ENCODE measurements at regions not wholly inside any gene's neighbourhood (a gene's known extent, or its start where the extent isn't known, plus 50 kb on each side); places are given as distances from the start of the nearest gene placed in this dataset.

DNA sequence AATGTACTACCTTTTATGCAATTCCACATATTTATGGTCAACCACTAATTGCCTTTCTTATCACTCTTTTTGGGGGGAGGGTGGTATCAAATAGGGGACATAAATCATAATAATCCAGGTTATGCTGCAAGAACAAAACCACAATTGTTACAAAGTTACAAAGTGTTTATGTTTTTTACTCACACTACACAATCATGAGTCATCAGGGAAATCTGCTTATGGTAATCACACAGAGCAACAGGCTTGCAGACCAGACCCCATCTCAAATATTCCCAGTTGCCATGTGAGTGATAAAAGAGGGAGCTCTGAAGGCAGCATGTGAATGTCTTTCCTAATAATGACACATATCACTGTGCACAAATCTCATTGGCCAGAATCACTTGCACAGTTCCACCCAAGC, 304.7 kb upstream of the TMEFF2 start:
- no peaks in the 10 kb centered on the region for H3K79me2 ChIP-seq (ENCODE audit: control insufficient read depth in 1 of 2, insufficient read depth in 2 of 2, low read length in 2 of 2)
- H3K9me3 ChIP-seq (ENCODE audit: insufficient read depth in 2 of 2, low read depth in 1 of 2, low read length in 1 of 2): no peaks in the 10 kb centered on the region
- no peak overlapping the region for H3K9ac ChIP-seq (replicated peaks in 1 of 4; ENCODE audit: extremely low read depth in 1 of 4, low read depth in 3 of 4, low read length in 3 of 4)
- H2BK120ac ChIP-seq (replicated peaks; ENCODE audit: low read depth, low read length): no peak overlapping the region
- no peaks in the 10 kb centered on the region for H3K4me1 ChIP-seq (replicated peaks in 1 of 4; ENCODE audit: control insufficient read depth in 3 of 4, insufficient read depth in 4 of 4, low read length in 3 of 4)
- H2BK12ac ChIP-seq (ENCODE audit: low read depth, low read length): no peak overlapping the region
- no peak overlapping the region for H2BK15ac ChIP-seq (ENCODE audit: low read length)
- FAIRE-seq (no peak), DNase-seq (ENCODE audit: low read depth in 1 of 2, low spot score in 2 of 2) (no peak)
- H3K4me2 ChIP-seq (ENCODE audit: insufficient read depth in 1 of 2, low read depth in 2 of 2, low read length in 2 of 2): no peak overlapping the region
- H3K23me2 ChIP-seq (ENCODE audit: low read depth, low read length): no peaks in the 10 kb centered on the region
- H2AK5ac ChIP-seq (ENCODE audit: low read depth, low read length): no peak overlapping the region
- no peak overlapping the region for H4K8ac ChIP-seq (ENCODE audit: extremely low read depth, insufficient read depth, low read length)
- ChIA-PET POLR2A (ENCODE audit: partially characterized antibody) (no interaction called here), CTCF (ENCODE audit: partially characterized antibody) (no interaction called here)
- no peaks in the 10 kb centered on the region for H4K20me1 ChIP-seq (replicated peaks in 1 of 2; ENCODE audit: control insufficient read depth in 1 of 2, insufficient read depth in 2 of 2, low read length in 2 of 2)
- no peak overlapping the region for H3K4ac ChIP-seq (replicated peaks; ENCODE audit: insufficient read length, low read depth, low read length)
- no peaks in the 10 kb centered on the region for H3K27me3 ChIP-seq (replicated peaks in 1 of 4; ENCODE audit: control insufficient read depth in 3 of 4, extremely low read depth in 1 of 4, insufficient read depth in 3 of 4, low read length in 3 of 4)
- no peaks in the 10 kb centered on the region for H3K79me1 ChIP-seq (ENCODE audit: low read depth, low read length)
- no peak overlapping the region for H4K91ac ChIP-seq (replicated peaks; ENCODE audit: insufficient read length, low read length)
- no peak overlapping the region for H2BK5ac ChIP-seq (ENCODE audit: low read depth, low read length)
- no peak overlapping the region for H3K27ac ChIP-seq (ENCODE audit: low read depth, low read length)
- H2BK20ac ChIP-seq (ENCODE audit: low read length): no peak overlapping the region
- no peak overlapping the region for H3K56ac ChIP-seq (replicated peaks; ENCODE audit: insufficient read length, low read depth, low read length)
- H3K23ac ChIP-seq (ENCODE audit: insufficient read length): no peak overlapping the region
- no peak overlapping the region for H3K4me3 ChIP-seq (ENCODE audit: extremely low read depth in 1 of 4, insufficient read depth in 2 of 4, low read depth in 3 of 4, low read length in 4 of 4)
- H3K36me3 ChIP-seq (ENCODE audit: control insufficient read depth in 2 of 4, insufficient read depth in 4 of 4, low read length in 3 of 4): no peaks in the 10 kb centered on the region
- H3K14ac ChIP-seq (ENCODE audit: insufficient read length): no peak overlapping the region
- H4K5ac ChIP-seq (ENCODE audit: insufficient read length, low read depth, low read length): no peak overlapping the region
- no peak overlapping the region for H2AFZ ChIP-seq (ENCODE audit: low read length)
- TF ChIP-seq KDM1A (IDR thresholded peaks at IDR 0.05; ENCODE audit: borderline replicate concordance, low read length): no peak
- TF ChIP-seq SP1 (IDR thresholded peaks at IDR 0.05; ENCODE audit: low read depth, low read length): no peak
- TF ChIP-seq SRF (IDR thresholded peaks at IDR 0.05; ENCODE audit: low read depth, low read length): no peak
- TF ChIP-seq GABPA (IDR thresholded peaks at IDR 0.05; ENCODE audit: borderline replicate concordance, insufficient read depth, low read length): no peak
- H3K18ac ChIP-seq (ENCODE audit: extremely low read depth, low read length): no peak overlapping the region
